ENCODE measurements at regions not wholly inside any gene's neighbourhood (a gene's known extent, or its start where the extent isn't known, plus 50 kb on each side); places are given as distances from the start of the nearest gene placed in this dataset.

GRCh38 chr3:99502871-99503270, 135.5 kb upstream of the COL8A1 start:
- no peaks in the 10 kb centered on the region for H3K4me1 ChIP-seq (ENCODE audit: control insufficient read depth, insufficient read depth, low read length)
- H3K27me3 ChIP-seq (ENCODE audit: control insufficient read depth, insufficient read depth, low read length), result no peaks in the 10 kb centered on the region
- H3K27ac ChIP-seq (ENCODE audit: low read length), result no peak overlapping the region
- H3K36me3 ChIP-seq (ENCODE audit: control insufficient read depth, insufficient read depth, low read length), result no peaks in the 10 kb centered on the region
- no CpG with 5 or more reads among the region's 1 CpG for WGBS (ENCODE audit: insufficient coverage, insufficient read length)
- no peaks in the 10 kb centered on the region for H3K9me3 ChIP-seq (ENCODE audit: control insufficient read depth, insufficient read depth, low read length)
- H3K4me3 ChIP-seq (ENCODE audit: low read length), result no peak overlapping the region
- no peak for DNase-seq (ENCODE audit: low read depth, low spot score)

GRCh38 chr3:99500485-99500884, 137.9 kb upstream of the COL8A1 start:
- H3K27ac ChIP-seq (ENCODE audit: low read length), result no peak overlapping the region
- no peaks in the 10 kb centered on the region for H3K9me3 ChIP-seq (ENCODE audit: control insufficient read depth, insufficient read depth, low read length)
- DNase-seq (ENCODE audit: low read depth, low spot score), result no peak
- WGBS (ENCODE audit: insufficient coverage, insufficient read length), result no CpG with 5 or more reads among the region's 5 CpGs
- H3K4me3 ChIP-seq (ENCODE audit: low read length), result no peak overlapping the region
- H3K36me3 ChIP-seq (ENCODE audit: control insufficient read depth, insufficient read depth, low read length), result no peaks in the 10 kb centered on the region
- no peaks in the 10 kb centered on the region for H3K27me3 ChIP-seq (ENCODE audit: control insufficient read depth, insufficient read depth, low read length)
- no peaks in the 10 kb centered on the region for H3K4me1 ChIP-seq (ENCODE audit: control insufficient read depth, insufficient read depth, low read length)

GRCh38 chr3:99499235-99500158, 138.9 kb upstream of the COL8A1 start:
- no peaks in the 10 kb centered on the region for H3K4me1 ChIP-seq (ENCODE audit: control insufficient read depth, insufficient read depth, low read length)
- WGBS (ENCODE audit: insufficient coverage, insufficient read length), result no CpG with 5 or more reads among the region's 4 CpGs
- no peaks in the 10 kb centered on the region for H3K27me3 ChIP-seq (ENCODE audit: control insufficient read depth, insufficient read depth, low read length)
- H3K9me3 ChIP-seq (ENCODE audit: control insufficient read depth, insufficient read depth, low read length), result no peaks in the 10 kb centered on the region
- no peak overlapping the region for H3K4me3 ChIP-seq (ENCODE audit: low read length)
- peak; percentile 27 for DNase-seq (ENCODE audit: low read depth, low spot score)
- no peak overlapping the region for H3K27ac ChIP-seq (ENCODE audit: low read length)
- H3K36me3 ChIP-seq (ENCODE audit: control insufficient read depth, insufficient read depth, low read length), result no peaks in the 10 kb centered on the region

- no peaks in the 10 kb centered on the region for H3K36me3 ChIP-seq (ENCODE audit: control insufficient read depth, insufficient read depth, low read length)
- DNase-seq (ENCODE audit: low read depth, low spot score), result no peak
- no CpG with 5 or more reads among the region's 8 CpGs for WGBS (ENCODE audit: insufficient coverage, insufficient read length)
- H3K4me1 ChIP-seq (ENCODE audit: control insufficient read depth, insufficient read depth, low read length), result no peaks in the 10 kb centered on the region
- H3K9me3 ChIP-seq (ENCODE audit: control insufficient read depth, insufficient read depth, low read length), result no peaks in the 10 kb centered on the region
- H3K4me3 ChIP-seq (ENCODE audit: low read length), result no peak overlapping the region
- no peak overlapping the region for H3K27ac ChIP-seq (ENCODE audit: low read length)
- no peaks in the 10 kb centered on the region for H3K27me3 ChIP-seq (ENCODE audit: control insufficient read depth, insufficient read depth, low read length)
Observed at GRCh38 chr3:99498550-99499234, 139.7 kb upstream of the COL8A1 start.

GRCh38 chr3:99487894-99488293, 150.5 kb upstream of the COL8A1 start:
- Histone ChIP-seq H3K27ac (ENCODE audit: low read length) (no peak overlapping the region), H3K4me3 (ENCODE audit: low read length) (no peak overlapping the region), H3K4me1 (ENCODE audit: control insufficient read depth, insufficient read depth, low read length) (no peaks in the 10 kb centered on the region), H3K9me3 (ENCODE audit: control insufficient read depth, insufficient read depth, low read length) (no peaks in the 10 kb centered on the region), H3K27me3 (ENCODE audit: control insufficient read depth, insufficient read depth, low read length) (no peaks in the 10 kb centered on the region), H3K36me3 (ENCODE audit: control insufficient read depth, insufficient read depth, low read length) (no peaks in the 10 kb centered on the region)
- no peak for DNase-seq (ENCODE audit: low read depth, low spot score)
- no CpG with 5 or more reads among the region's 1 CpG for WGBS (ENCODE audit: insufficient coverage, insufficient read length)

- Histone ChIP-seq H3K27me3 (ENCODE audit: control insufficient read depth, insufficient read depth, low read length) (no peaks in the 10 kb centered on the region), H3K36me3 (ENCODE audit: control insufficient read depth, insufficient read depth, low read length) (no peaks in the 10 kb centered on the region), H3K4me1 (ENCODE audit: control insufficient read depth, insufficient read depth, low read length) (no peaks in the 10 kb centered on the region), H3K4me3 (ENCODE audit: low read length) (no peak overlapping the region), H3K27ac (ENCODE audit: low read length) (no peak overlapping the region), H3K9me3 (ENCODE audit: control insufficient read depth, insufficient read depth, low read length) (no peaks in the 10 kb centered on the region)
- no peak for DNase-seq (ENCODE audit: low read depth, low spot score)
- no CpG with 5 or more reads among the region's 3 CpGs for WGBS (ENCODE audit: insufficient coverage, insufficient read length)
Observed at GRCh38 chr3:99485286-99485685, 153.1 kb upstream of the COL8A1 start.

- Histone ChIP-seq H3K4me1 (ENCODE audit: control insufficient read depth, insufficient read depth, low read length) (no peaks in the 10 kb centered on the region), H3K27me3 (ENCODE audit: control insufficient read depth, insufficient read depth, low read length) (no peaks in the 10 kb centered on the region), H3K4me3 (ENCODE audit: low read length) (no peak overlapping the region), H3K27ac (ENCODE audit: low read length) (no peak overlapping the region), H3K9me3 (ENCODE audit: control insufficient read depth, insufficient read depth, low read length) (no peaks in the 10 kb centered on the region), H3K36me3 (ENCODE audit: control insufficient read depth, insufficient read depth, low read length) (no peaks in the 10 kb centered on the region)
- no peak for DNase-seq (ENCODE audit: low read depth, low spot score)
Observed at GRCh38 chr3:99484871-99485270, 153.5 kb upstream of the COL8A1 start.

- H3K4me1 ChIP-seq (ENCODE audit: control insufficient read depth, insufficient read depth, low read length), result no peaks in the 10 kb centered on the region
Observed at GRCh38 chr3:99483841-99484240, 154.6 kb upstream of the COL8A1 start.

GRCh38 chr3:99482191-99482590, 156.2 kb upstream of the COL8A1 start:
- Histone ChIP-seq H3K36me3 (ENCODE audit: control insufficient read depth, insufficient read depth, low read length) (no peaks in the 10 kb centered on the region), H3K27ac (ENCODE audit: low read length) (no peak overlapping the region), H3K27me3 (ENCODE audit: control insufficient read depth, insufficient read depth, low read length) (no peaks in the 10 kb centered on the region), H3K4me1 (ENCODE audit: control insufficient read depth, insufficient read depth, low read length) (no peaks in the 10 kb centered on the region), H3K4me3 (ENCODE audit: low read length) (no peak overlapping the region), H3K9me3 (ENCODE audit: control insufficient read depth, insufficient read depth, low read length) (no peaks in the 10 kb centered on the region)
- no CpG with 5 or more reads among the region's 1 CpG for WGBS (ENCODE audit: insufficient coverage, insufficient read length)
- DNase-seq (ENCODE audit: low read depth, low spot score), result no peak

More at GRCh38 chr3:99483841-99484240, 154.6 kb upstream of the COL8A1 start:
- Histone ChIP-seq H3K27me3 (ENCODE audit: control insufficient read depth, insufficient read depth, low read length) (no peaks in the 10 kb centered on the region), H3K36me3 (ENCODE audit: control insufficient read depth, insufficient read depth, low read length) (no peaks in the 10 kb centered on the region), H3K9me3 (ENCODE audit: control insufficient read depth, insufficient read depth, low read length) (no peaks in the 10 kb centered on the region), H3K4me3 (ENCODE audit: low read length) (no peak overlapping the region), H3K27ac (ENCODE audit: low read length) (no peak overlapping the region)
- no peak for DNase-seq (ENCODE audit: low read depth, low spot score)

- no peak overlapping the region for H3K27ac ChIP-seq (ENCODE audit: low read length)
- no peaks in the 10 kb centered on the region for H3K36me3 ChIP-seq (ENCODE audit: control insufficient read depth, insufficient read depth, low read length)
- no peaks in the 10 kb centered on the region for H3K9me3 ChIP-seq (ENCODE audit: control insufficient read depth, insufficient read depth, low read length)
- no peak overlapping the region for H3K4me3 ChIP-seq (ENCODE audit: low read length)
- no peak for DNase-seq (ENCODE audit: low read depth, low spot score)
- no CpG with 5 or more reads among the region's 2 CpGs for WGBS (ENCODE audit: insufficient coverage, insufficient read length)
- H3K4me1 ChIP-seq (ENCODE audit: control insufficient read depth, insufficient read depth, low read length), result no peaks in the 10 kb centered on the region
- no peaks in the 10 kb centered on the region for H3K27me3 ChIP-seq (ENCODE audit: control insufficient read depth, insufficient read depth, low read length)
Observed at GRCh38 chr3:99481561-99481960, 156.8 kb upstream of the COL8A1 start.
